Islet of Langerhans (tissue), 1 donor: ENCODE measurements at regions not wholly inside any gene's neighbourhood (a gene's known extent, or its start where the extent isn't known, plus 50 kb on each side); places are given as distances from the start of the nearest gene placed in this dataset.
"Not testable (repeated sequence)": the region's sequence is repeated elsewhere in the genome, so short reads cannot be mapped to it uniquely, and the experiment has no call there.

Experiments
- FAIRE-seq: peaks from one replicate; lab custom pipeline; 2011; peaks lifted over from hg19 to GRCh38; lab: Jason Lieb, UNC

DNA sequence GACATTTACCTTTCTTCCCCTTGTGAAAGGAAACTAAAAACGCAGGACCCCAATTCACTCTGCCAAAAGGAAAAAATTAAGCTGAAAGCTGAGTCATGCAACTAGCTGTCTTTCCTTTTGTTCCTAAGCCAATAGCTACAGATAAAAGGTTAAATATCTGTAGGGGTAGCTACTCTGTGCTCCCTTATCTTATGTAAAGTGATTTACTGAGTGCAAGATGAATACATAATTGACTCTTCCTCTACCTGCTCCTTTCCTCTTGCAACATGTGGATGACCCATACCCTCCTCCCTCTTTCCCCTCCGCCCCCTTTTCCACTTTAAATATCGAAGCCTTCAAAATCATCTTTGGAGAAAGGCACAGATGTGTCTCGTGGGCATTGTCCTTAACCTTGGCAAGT lies 68.0 kb upstream of the ZNF157 start:
- FAIRE-seq: no peak

DNA sequence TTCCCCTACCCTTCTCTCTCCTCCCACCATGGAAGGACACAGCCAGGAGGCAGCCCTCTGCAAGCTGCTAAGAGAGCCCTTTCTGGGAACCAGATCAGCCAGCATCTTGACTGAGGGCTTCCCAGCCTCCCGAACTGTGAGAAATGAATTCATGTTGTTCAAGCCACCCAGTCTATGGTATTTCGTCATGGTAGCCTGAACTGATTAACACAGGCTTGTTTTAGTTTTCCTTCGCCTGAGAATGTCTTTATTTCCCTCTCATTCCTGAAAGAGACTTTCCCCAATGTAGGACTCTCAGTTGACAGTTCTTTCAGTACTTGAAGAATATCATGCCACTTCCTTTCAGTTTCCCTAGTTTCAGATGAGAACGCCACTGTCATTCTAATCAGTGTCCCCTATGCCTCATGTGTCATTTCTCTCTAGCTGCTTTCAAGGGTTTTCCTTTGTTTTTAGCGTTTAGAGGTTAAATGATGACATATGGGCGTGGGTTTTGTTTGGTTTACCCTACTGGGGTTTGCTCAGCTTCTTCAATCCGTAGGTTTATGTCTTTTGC lies 63.8 kb upstream of the ZNF157 start:
- not testable (repeated sequence) for FAIRE-seq

DNA sequence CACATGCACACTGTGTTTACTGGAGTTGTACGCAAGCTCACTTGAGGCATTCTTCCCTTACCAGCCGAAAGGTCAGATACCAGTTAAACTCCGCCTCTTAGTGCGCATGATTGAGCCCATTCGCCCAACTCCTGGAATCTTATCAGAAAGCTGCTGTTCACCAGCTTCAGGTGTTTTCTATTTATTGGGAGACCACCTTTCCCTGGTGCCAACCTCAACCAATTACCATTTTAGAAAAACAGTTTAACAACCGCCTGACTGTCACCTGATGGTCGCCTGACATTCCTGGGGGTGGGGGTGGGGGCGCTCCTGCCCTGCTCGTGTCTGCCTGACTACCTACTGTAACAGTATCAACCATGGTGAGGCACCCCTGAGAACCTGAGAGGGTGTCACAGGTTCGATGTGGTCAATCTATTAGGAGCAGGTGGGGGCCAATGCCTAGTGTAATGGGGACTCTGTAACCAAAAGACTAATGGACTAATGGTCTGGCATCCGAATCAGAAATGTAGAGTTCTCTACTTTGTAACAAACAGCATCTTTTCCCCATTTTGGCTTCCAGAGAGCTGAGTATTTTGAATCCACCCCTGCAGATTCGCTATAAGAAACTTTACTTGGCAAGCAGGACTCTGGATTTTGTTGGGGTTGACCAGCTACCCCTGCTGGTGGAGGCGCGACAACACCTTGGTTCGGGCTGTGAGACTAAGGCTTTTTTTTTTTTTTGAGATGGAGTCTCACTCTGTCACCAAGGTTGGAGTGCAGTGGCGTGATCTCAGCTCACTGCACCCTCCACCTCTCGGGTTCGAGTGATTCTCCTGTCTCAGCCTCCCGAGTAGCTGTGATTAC lies 58.2 kb upstream of the ZNF157 start:
- peak; percentile 76 for FAIRE-seq

DNA sequence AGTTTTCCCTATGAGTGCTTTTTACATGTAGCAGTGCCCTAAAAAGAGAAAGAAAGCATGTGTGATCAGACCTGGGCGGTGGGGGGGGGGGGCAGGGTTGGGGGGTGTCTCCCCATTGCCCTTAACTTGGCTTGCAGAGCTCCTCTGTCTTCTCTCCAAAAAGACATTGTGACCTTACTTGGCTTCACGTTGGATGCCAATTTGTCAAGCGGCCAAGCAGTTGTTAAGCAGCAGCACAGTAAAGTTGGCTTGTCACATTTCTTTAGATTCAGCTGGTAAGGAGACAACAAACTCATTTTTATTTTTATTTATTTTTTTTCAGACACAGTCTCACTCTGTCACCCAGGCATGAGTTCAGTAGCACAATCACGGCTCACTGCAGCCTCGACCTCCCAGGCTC lies 57.3 kb upstream of the ZNF157 start:
- no peak for FAIRE-seq

DNA sequence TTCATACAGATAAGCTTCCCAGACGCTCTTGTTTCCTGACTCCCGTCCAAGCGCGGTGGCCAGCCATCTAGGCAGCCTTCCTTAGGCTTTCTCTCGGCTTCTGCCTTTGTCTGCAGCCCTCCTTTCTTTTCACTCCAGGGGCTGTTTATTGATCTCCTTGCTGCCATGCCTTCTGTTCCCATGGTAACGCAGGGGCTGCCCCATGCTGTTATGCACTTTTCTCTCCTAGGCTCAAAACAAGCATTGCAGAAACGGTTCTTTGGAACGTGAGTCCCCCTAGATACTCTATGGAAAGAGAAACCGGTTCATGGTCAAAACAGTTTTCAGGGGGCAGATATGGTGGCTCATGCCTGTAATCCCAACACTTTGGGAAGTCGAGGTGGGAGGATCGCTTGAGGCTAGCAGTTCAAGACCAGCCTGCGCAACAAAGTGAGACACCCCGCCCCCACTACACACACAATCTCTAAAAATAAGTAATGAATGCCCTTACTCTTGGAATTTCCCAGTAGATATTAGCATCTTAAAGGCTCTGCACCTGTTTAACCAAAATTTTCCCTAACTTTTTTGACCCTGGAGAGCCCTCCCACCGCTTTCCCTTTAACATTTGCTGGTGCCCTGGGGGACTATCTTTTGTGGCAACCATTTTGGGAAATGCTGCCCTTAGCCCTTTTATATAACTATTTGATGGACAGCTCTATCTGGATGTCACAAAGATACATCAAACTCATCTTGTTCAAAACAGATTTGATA lies 53.9 kb upstream of the ZNF157 start:
- no peak for FAIRE-seq
